GM12892 (cell line): ENCODE measurements at regions not wholly inside any gene's neighbourhood (a gene's known extent, or its start where the extent isn't known, plus 50 kb on each side); places are given as distances from the start of the nearest gene placed in this dataset.

Experiments used
- POLR2AphosphoS5 ChIP-seq: IDR thresholded peaks from 2 replicates; pipeline ENCODE4 v1.6.1; 2011; ENCODE audit warnings: low read depth, low read length, control low read depth
- TAF1 ChIP-seq: IDR thresholded peaks from 2 replicates; pipeline ENCODE4 v1.6.1; 2011; ENCODE audit warnings: low read depth, mild to moderate bottlenecking, control low read depth, low read length, borderline replicate concordance

GRCh38 chr2:129275706-129276105, 703.8 kb upstream of the RAB6C start:
- TF ChIP-seq TAF1 (no peak), POLR2AphosphoS5 (no peak)
